Inferior parietal cortex (tissue), 1 donor: ENCODE measurements at regions not wholly inside any gene's neighbourhood (a gene's known extent, or its start where the extent isn't known, plus 50 kb on each side); places are given as distances from the start of the nearest gene placed in this dataset.

Experiments used
- DNase-seq: peaks from one replicate; pipeline ENCODE4 v3.0.0-alpha.2; 2016; ENCODE audit errors: extremely low spot score

DNA sequence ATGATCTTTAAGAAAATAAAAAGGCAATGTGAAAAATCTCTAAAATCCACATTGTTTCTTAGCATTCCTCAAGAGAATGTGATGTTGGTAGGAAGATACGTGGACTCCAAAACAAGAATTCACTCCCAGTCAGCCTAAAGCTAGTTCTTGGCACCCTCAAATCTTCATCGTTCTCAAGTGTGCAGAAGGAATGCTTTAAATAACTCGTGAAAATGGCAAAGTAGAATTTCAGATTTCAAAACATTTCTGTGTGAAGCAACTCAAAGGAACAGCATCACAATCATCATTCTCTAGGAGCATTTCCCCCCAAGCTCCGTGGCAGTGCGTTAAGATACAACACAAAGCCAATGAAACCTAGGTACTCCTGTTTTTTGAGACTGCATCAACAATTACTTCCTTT is 185.1 kb upstream of the DMAC1 start:
- DNase-seq = peak; percentile 53

- peak; percentile 44 for DNase-seq
Observed at GRCh38 chr9:7984203-7984602, 184.6 kb upstream of the DMAC1 start.

GRCh38 chr9:7983490-7983889 is 183.9 kb upstream of the DMAC1 start:
- DNase-seq = peak; percentile 82

DNA sequence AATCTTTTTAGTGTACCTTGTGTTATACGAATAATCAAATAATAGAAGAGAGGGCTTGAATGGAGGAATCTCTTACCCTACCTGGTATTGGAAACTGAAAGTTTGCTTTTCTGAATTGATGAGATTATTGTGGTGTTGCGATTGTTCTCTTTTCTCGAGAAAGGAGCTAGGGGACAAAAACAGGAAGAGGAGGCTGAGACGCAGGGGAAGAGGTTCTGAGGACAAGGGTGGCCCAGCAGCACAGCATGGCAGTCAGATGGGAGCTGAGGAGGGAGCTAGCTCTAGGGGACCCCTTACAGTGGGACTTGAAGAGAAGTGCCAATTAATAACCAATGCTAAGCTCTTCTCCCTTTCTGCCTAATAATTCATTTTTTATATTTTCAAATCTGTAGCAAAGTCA is 183.3 kb upstream of the DMAC1 start:
- DNase-seq = no peak

DNA sequence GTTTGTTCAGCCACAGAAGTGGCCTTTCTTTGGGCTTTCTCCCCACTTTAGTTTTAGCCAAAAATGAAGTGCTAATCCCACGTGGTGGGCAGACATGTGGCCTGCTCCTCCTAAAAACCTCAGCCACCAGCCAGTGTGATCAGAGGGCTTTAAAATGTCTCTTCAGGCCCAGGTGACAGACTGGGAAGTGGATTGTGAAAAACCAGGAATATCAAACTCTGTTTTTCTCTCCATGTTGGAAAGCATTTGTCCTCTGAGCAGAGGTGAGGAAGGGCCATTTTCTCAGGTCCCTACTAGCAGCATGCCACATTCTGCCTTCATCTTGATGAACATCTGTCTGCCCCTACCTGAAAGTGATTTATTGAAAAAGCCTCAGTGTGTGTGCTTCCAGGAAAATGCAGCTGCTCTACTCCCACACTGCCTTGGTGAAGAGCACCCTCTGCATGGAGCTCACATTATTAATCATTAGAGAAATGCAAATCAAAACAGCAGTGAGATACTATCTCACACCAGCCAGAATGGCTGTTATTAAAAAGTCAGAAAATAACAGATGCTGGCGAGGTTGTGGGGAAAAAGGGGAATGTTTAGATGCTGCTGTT is 181.2 kb upstream of the DMAC1 start:
- DNase-seq = no peak

DNA sequence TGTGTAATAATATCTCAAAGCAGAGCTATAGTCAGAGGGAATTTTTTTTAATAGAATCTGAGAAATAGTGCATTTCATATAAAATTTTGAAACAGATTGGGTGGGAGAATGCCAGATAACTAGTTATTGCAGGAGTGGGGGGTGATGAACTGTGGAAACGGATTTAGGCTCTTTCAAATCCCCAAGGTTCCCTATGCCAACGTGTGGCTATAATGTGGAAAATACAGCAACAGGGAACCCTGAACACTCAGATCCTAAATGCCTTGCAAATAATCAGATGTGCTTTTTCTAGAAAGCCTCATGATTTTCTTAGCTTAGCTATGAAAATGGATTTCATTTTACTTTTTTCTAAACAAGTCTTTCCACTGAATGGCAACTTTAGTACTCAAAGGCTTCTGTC is 180.5 kb upstream of the DMAC1 start:
- DNase-seq = no peak

DNA sequence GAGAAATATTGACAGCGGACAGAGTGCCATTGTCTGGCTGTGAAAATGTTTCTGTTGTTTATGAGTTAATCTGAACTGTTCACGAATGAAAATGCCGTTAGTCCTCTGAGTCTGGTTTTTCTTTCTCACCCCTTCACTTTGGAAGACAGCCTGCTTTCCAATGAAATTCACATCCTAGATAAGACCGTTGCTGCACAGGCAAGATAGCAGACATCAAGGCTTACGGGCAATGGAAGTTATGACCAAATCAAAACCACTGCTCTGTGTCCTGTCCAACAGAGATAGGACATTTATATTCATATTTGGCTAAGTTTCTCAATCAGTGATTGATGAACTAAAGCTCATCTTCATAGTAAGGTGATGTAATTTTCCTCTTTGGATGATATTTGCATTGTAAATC is 180.0 kb upstream of the DMAC1 start:
- no peak for DNase-seq

GRCh38 chr9:7977586-7977985 is 178.0 kb upstream of the DMAC1 start:
- DNase-seq = no peak

GRCh38 chr9:7976856-7977255 is 177.3 kb upstream of the DMAC1 start:
- DNase-seq = no peak

GRCh38 chr9:7976167-7976755 is 176.7 kb upstream of the DMAC1 start:
- no peak for DNase-seq

DNA sequence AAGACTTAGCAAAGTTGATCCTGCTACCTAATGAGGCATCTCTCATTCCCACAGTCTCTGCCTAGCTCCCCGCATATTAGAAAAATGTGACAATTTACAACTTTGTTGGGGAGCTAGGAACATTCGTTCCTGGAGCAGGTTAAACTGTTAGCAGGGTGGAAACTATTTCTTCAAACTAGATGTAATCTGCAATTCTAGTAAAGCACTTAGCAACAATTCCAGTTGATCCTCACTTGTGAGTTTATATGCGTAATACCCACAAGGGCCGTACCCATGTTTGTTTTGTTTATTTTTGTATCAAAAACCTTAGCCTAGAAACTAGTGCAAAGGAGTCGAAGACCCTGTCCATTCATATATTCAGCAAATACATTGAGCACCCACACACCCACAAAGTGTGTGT is 175.8 kb upstream of the DMAC1 start:
- DNase-seq = no peak

DNA sequence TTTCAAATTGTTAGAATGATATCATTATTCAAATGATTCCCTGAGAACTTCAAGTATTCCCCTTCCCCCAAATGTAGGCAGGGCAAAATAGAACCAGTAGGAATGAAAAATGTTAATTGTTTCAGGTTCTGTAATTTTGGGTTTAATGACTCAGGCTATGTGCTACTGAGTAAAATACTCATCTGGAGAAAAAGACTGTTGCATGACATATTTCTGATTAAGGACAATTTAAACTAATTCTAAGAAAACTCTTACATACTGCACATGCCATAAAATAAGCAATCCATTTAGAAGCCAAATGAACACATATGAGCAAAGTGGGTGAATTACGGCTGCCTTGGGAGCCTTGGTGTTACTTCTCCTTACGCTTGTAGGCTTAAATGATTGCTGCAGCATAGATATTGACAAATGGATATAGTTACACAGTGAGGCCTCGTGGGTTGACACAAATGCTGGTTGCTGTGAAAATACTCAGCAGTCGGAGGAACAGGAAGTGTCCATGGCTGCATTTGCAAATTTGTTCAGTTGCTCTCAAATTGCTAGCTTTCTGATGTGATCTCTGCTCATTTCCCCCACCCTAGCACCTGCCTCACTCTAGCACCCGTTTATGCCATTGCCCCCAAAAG is 174.9 kb upstream of the DMAC1 start:
- no peak for DNase-seq

DNA sequence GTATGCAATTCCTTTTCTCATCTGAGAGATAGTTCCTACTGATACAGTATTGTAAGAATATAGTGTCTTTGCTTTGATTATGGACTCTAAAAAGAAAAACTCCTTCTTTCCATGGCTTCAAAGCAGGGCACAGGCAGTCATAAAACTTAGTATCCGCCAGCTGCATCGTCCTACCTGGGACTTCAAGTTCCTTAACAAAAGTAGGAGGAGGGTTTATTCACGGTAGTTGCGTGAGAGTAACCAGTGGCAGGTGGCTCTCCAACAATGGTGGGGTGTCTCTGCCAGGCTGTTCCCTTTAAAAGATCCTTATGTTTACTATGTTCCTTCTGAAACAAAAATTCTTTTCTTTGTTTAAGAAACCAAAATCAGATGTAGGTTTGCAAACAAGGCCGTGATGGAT is 173.5 kb upstream of the DMAC1 start:
- no peak for DNase-seq

- no peak for DNase-seq
Observed at GRCh38 chr9:7970681-7971330, 171.2 kb upstream of the DMAC1 start.

GRCh38 chr9:7968687-7969086 is 169.1 kb upstream of the DMAC1 start:
- no peak for DNase-seq

GRCh38 chr9:7967851-7968250 is 168.3 kb upstream of the DMAC1 start:
- no peak for DNase-seq

GRCh38 chr9:7967093-7967827 is 167.7 kb upstream of the DMAC1 start:
- no peak for DNase-seq

- no peak for DNase-seq
Observed at GRCh38 chr9:7965063-7965462, 165.5 kb upstream of the DMAC1 start.

DNA sequence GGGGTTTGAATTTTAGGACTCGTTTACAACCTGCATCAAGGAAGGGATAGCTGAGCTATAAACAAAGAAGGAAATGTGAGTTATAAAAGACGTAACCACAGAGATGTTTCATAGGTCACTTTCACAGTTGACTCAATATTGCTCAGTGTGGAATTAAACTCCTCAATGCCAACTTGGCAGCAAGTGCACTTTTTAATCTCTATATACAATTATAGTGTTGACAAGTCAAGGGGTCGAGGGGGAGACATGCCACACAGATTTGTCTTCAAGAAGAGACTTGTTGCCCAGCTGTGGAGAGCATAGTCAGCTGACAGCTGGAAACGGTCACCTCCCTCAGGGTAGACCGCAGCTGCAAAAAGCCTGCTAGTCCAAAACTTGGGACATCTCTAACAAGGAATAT is 163.4 kb upstream of the DMAC1 start:
- no peak for DNase-seq

DNA sequence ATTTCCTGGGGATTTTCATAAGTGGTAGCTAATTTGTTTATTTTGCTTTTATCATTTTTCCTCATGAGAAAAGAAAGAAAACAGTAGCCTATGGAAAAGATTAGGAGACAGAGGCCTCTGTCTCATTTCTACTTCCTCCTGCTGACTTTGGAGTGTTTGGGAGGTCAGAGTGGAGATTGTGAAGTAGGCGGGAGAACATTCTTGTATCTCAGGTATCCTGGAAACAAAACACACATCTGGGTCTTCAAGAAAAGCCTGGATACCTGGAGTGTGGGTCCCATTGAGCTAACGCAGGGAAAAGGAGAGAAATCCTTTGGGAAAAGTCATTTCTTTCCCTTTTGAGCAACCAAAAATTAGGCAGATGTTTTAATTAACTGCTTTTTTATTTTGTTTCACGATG is 161.5 kb upstream of the DMAC1 start:
- no peak for DNase-seq

DNA sequence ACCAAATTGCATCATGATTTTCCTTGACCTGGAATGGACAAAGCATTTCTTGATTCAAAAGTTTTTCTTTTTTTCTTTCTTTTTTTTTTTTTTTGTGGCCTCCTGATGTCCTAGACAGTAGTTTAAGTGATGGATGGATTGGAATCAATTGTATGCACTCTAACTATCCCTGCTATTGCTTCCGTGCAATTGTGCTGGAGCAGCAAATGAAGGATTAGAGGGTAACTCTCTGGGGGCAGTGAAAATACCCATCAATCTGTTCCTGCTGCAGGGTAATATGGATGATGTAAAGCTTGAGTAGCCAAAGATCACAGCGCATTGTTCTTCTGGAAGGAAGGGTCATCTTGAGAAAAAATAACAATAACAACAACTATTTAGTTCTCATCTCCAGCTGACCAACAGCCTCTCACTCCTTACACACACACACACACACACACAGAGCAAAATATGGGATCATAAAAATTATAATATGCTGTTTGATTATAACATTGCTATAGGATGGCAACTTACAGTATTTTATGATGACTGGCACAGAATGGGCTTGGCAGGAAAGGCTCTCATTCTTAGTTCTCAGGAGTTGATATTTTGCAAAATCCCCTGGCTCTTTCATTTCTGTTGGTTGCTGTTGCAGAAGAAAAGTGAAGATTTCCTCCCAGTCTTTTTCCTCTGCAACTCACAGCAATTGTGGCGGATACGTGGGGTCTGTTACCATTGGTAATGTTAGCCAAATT is 160.9 kb upstream of the DMAC1 start:
- no peak for DNase-seq

DNA sequence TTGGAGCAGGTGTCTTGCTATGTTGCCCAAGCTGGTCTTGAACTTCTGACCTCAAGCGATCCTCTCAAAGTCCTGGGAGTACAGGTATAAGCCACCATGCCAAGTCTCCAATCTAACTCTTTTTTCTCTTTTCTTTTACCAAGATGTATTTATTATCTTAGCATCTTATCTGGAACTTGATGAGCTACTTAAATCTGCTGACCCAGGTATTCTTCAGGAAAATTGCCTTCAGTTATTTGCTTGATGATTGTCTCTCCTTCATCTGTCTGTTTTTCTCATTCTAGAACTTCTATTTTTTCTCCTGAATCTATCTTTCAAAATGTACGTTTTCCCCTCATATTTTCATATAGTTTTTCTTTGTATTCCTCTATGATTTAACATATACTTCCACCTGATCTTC is 158.2 kb upstream of the DMAC1 start:
- DNase-seq = no peak
